GM21447 (cell line): ENCODE measurements at regions not wholly inside any gene's neighbourhood (a gene's known extent, or its start where the extent isn't known, plus 50 kb on each side); places are given as distances from the start of the nearest gene placed in this dataset.

Experiments
- ATAC-seq: cut with Tn5 transposase; IDR thresholded peaks from one replicate; pipeline ENCODE4 v1.9.1; 2021; ENCODE audit not compliant: unreplicated experiment

DNA sequence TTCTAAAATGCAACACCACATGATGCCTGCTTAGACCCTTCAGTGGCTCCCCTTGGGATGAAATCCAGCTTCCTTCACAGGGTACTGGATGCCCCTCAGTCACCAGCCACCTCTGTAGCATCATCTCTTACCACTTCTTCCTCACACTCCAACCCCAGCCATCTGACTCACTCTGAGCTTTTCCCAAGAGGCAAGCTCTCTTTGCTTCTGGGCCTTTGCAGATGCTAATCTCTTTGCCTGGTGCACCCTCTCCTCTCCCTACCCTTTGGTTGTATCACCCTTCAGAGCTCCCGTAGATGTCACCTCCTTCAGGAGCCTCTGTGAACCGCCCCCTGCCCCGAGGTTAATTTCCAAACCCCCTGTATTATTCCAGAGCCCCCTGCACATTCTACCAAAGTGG is 164.8 kb upstream of the ZC3H12A start:
- no peak for ATAC-seq

DNA sequence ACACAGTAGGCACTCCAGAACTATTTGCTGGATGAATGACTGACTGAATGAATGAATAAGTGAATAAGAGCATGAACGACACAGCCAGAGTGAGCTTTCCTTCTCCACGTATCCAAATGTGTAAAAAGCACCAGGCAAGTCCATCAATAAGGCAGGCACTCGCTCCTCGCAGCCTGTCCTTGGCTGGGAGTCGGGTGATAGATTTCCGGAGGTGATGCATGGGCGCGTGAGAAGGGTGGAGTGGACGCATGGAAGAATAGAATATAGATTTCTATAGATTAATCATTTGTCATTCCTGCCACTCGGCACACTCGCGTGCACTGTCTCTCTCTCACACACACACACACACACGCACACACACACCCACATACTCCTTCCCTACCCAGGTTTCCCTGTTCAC is 164.3 kb upstream of the ZC3H12A start:
- ATAC-seq, result no peak

DNA sequence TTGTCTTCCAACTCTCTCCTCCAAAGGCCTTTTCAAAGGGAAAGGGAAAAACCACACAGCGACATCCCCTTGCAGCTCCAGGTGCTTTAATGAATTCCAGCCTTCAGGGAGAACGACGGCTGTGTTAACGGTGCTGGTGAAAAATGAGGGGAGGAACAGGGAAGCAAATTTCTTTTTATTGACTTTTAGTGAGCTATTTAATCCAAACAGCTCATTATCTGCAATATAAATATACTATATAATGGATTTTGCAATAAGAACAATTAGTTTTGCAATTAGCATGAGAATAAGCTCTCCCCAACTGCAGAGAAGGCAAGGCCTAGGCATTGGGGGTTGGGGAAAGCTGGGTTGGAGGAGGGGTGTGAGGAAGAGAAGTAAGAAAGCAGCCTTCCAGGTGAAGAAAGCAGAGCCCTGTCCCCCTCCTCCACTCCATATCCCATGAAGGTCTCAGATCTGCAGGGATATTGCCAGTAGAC is 159.0 kb upstream of the ZC3H12A start:
- ATAC-seq, result no peak

DNA sequence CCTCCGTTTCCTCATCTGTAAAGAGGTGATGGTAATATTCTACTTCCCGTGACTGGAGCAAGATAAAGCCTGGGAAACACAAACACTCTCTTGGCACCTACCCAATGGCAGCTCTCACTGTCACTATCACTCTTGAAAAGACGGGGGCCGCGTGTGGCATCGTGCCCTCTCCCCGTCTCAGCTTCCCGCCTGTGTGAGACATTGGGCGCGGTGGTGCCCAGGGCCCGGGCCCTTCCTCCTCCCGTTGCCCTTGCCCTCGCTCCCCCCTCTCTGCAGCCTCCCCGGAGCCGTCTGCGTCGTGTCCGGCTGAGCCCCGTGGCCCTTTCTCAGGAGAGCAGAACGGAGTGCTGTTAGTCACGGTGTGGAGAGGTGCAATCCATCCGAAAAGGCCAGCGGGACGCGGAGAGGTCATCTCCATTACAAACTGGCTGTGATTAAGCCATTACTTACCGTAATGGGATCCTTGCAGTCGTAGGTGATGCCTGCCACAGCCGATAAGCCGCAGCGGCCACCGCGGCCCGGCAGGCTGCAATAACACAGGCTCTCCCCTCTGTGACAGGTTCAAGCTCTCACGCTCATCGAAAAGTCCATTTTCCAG is 156.4 kb upstream of the ZC3H12A start:
- ATAC-seq, result no peak

DNA sequence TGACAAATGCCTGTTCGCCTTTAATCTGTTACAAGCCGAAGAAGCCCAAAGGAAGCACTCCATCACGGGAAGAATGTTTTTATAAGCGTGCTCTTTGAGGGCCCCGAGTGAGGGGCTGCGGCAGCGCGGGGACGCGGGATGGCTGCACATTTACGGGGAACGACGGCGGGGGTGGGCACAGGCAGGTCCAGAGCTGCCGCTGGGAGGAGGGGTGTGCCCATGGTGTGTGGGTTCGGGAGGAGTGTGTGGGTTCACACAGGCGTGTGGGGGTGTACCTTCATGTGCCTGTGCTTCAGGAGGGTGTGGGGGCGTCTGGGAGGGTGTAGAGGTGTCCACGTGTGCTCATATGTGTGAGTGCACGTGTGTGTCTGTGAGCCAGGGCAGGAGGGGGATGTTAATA is 155.9 kb upstream of the ZC3H12A start:
- ATAC-seq, result no peak

DNA sequence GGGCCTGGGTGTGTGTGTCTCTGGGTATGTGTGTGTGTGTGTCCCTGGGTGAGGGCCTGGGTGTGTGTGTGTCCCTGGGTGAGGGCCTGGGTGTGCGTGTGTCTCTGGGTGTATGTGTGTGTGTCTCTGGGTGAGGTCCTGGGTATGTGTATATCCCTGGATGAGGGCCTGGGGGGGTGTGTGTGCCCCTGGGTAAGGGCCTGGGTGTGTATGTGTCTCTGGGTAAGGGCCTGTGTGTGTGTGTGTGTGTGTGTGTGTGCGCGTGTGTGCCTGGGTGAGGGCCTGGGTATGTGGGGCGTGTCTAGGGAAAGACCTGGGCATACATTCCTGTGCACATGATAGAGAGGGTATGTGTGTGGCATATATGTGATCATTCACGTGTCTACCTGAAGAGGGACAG is 155.1 kb upstream of the ZC3H12A start:
- ATAC-seq, result no peak

DNA sequence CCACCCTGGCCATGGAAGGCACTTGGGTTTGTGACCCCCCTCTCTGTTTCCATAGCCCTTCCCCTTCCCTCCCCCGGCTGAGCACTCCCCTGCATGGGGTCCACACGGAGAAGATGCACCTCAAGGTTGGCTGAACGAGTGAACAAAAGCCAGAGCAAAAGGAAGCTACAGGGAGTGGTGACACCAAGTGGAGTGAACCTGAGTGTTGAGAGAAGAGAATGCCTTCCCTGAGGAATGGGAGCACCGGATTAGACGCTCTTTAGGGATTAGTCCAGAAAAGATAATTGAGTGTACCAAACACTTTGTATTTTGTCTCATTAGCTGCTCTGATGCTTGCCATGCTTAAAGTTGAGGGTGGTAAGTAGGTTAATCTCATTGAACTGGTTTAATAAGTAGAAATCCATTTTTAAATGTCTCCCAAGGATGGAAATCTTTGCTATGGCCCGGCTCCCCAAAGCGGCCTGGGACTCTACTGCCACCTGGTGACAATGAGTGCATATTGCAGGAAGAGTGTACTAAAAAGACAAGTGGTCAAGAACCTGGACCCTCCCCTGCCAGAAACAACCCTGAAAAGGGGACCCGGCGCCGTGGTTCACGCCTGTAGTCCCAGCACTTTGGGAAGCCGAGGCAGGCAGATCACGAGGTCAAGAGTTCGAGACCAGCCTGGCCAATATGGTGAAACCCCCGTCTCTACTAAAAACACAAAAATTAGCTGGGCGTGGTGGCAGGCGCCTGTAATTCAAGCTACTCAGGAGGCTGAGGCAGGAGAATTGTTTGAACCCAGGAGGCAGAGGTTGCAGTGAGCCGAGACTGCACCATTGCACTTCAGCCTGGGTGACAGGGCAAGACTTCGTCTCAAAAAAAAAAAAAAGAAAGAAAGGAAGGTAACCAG is 150.6 kb upstream of the ZC3H12A start:
- ATAC-seq, result no peak

DNA sequence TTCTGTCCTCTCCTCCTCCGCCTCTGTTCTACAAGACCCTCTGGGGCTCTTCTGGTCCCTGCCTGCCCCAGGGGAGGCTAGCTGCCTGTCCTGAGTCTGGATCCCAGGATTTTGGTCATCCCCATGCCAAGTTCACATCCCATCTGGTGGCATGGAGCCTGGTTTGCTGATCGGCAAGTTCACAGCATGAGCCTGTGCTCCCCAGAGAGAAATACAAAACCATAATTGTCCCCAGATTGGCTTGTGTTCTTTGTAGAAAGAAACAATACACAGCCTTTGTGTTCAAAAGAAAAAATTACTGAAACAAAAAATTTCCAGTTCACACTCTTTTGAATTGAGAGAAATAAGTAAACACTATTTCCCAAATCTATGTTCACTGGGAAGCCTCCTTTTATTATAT is 149.4 kb upstream of the ZC3H12A start:
- ATAC-seq, result no peak

DNA sequence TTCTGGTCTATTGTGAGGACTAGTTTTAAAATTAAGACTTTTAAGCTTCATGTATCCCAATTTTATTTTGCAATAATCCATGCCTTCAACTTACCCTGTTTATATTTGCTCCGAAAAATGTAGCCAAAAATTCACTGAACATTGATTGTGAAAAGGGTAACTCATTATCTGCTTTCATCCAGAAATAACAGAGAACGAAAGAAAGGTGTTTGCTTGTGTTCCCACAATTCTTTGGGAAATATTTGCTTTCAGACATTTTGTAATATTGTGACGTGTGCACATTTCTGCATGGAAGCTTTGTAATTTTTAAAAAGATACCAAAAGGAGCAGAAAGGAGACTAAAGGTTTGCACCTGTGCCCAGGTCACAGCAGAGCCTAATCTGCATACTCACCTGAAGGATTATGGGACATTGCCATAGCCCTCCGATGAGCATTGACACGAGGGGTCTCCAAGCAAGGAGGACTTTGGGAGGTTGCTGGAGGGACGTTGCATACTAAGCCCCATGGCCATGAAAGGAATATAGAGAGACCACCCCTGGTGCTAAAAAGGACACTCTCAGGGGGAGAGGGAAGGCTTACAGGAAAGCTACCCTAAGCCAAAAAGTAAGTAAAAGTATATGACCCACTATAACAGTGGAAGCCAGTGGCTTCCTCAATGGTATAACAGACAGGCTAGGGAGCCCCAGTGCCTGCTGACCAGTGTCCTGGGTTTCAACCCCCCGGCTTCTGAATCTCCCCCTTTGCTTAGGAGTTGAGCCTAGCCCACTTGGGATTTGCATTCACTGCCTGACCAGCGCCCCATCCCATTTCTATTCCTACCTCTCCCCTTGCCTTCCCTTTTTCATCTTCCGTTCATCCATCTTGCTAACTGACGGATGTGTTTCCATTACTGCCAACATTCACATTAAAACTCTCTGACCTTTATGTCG is 148.6 kb upstream of the ZC3H12A start:
- no peak for ATAC-seq

DNA sequence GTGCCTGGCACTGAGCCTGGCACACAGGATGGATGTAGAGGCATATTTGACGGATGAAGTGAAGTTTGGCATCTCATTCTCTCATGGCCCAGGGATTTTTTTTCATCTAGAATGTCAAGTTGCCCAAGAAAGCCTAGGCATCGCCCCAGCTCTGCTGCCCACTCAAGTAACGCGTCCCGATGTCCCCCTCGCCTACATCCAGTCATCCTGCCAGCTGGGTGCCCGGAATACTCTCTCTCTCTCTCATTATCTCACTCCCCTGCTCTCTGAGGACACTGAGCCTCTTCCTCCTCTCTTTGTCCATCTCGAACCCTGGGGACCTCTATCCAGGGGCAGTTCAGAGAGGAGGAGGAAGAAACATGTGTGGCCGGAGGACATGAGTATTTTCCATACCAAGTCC is 142.3 kb upstream of the ZC3H12A start:
- ATAC-seq, result no peak

DNA sequence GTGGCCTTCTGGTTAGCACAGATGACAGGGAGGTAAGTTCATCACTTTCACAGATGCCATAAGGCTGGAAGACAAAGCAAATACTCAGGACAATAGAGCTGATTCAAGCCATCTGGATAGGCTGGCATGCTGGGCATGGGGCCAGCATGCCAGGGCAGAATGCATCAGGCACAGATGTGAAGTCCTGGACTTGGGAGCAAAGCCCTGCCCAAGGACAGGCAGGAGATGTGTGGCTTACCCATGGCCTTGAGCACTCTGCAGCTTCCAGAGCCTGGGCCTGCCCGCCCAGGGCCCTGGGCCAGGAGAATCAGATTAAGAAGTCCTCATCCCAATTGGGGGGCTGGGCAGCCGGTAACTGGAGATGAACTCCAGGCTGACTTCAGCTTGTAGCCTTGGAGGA is 135.7 kb upstream of the ZC3H12A start:
- ATAC-seq, result no peak

DNA sequence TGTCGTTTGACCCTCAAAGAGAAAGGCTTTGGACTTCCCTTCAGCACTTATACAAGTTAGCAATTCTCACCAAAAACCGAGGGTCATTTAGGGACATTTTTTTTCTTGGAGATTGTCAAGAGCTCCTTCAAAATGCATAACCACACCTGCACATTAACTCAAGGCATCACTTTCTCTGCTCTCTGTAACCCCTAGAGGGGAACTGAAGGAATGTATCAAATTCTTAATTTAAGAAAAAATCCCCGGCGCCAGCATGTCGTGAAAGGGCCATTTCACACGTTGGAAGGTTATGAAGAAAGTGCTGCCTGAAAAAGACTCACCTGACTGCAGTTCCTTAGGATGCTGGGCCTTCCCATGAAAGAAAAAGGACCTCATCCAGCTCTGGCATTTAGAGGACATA is 131.6 kb upstream of the ZC3H12A start:
- no peak for ATAC-seq

DNA sequence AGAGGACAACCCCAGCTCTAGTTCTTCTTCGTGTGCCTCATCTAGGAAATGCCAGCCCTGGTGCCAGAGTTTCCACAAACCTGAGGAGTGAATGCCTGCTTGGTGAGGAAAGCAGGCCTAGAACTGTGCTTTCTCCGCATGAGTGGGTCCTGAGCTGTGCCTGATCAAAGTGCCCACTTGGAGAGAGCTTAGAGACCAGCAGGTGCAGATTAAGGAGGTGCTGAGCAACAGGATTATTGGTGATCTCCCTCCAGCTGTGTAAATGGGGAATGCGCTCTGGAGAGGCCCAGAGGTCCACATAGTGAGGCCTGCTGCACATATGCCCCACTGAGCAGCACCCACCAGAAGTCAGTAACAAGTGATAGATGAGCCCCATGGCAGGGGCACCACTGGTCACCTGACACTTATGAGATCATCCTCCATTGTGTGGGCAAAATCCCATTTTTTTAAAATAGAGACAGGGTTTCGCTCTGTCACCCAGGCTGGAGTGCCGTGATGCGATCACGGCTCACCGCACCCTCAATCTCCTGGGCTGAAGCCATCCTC is 127.2 kb upstream of the ZC3H12A start:
- ATAC-seq, result no peak

DNA sequence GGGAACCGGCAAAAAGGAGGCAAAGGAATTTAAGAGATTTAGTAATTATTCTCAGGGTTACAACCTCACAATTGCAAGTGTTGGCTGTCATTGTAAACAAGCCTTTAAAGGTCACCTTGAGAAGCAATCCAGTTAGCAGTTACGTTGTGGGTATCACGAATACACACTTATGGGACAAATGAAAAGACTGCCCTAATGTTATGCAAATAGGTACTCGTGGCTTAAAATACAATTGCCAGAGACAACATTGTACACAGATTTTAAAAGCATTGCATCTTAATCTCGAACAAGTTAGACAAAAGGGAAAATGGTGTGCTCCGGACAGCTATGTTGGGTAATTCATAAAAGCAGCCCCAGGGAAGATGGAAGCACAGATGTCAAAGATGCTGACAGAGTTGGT is 120.5 kb upstream of the ZC3H12A start:
- ATAC-seq, result no peak

DNA sequence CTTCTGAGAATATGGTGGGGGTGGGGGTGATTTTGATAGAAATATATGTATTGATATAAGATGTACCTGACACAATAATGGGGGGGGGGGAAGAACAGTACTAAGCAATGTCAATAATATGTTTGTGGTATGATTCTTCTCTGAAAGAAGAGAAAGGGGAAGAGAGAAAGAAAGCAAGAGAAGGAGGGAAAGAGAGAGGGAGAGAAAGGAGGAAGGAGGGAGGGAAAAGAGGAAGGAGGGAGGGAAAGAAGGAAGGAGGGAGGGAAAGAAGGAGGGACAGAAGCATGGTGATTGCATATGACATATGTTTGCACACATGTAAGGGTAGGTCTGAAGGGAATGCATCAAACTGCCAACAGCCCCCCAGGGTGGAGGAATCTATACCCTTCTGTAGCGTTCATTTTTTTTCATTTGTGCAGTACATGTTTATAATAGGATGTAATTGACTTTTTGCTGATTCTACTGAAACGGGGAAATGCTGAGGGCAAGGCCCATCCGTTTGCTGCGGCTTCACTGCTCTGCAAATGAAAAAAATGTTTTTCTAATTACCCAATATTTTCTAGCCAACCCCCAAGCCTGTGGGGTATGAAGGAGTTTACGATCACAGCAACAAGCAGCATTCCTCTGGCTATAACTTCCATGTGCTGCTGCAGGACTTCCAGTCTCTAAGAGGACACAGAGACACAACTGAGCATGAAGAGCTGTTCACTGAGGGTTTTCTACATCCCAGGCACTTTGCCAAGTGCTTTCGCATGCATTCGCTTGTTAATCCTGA is 119.3 kb upstream of the ZC3H12A start:
- ATAC-seq, result no peak

DNA sequence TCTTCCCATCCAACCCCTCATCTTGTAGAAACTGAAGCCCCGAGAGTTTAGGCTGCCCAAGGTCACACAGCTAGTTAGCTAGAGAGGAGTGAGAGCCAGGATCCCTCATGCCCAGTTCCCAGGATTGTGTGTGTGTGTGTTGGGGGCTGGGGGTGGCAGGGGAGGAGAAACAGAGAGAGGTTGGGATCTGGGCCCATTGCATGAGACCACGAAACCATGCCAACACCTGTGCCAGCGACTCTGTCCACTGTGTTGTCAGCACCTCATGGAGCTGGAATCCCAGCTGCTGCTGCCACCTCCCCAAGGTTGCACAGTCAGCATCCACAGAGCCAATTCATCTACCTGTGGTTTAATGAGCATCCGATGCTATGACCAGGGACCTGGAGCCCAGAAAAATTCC is 115.4 kb upstream of the ZC3H12A start:
- ATAC-seq, result no peak

DNA sequence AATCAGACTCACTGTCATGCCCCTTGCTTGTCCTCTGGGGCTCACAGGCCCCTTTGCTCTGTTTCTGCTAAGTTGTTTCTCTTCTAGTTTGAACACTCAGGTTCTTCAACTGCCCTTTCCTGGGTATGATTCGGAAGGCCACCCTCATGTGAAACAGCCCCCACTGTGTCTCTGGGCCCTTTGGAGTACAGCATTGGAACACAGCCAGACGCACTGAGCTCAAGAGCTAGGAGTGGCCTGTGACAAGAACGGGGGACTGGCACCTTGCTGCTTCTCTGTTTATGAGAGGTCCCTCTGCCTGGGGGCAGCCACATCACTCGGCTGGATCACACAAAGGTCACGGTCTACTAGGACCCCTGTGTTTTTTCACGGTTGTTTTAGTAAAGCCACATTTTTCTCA is 114.4 kb upstream of the ZC3H12A start:
- ATAC-seq, result no peak

DNA sequence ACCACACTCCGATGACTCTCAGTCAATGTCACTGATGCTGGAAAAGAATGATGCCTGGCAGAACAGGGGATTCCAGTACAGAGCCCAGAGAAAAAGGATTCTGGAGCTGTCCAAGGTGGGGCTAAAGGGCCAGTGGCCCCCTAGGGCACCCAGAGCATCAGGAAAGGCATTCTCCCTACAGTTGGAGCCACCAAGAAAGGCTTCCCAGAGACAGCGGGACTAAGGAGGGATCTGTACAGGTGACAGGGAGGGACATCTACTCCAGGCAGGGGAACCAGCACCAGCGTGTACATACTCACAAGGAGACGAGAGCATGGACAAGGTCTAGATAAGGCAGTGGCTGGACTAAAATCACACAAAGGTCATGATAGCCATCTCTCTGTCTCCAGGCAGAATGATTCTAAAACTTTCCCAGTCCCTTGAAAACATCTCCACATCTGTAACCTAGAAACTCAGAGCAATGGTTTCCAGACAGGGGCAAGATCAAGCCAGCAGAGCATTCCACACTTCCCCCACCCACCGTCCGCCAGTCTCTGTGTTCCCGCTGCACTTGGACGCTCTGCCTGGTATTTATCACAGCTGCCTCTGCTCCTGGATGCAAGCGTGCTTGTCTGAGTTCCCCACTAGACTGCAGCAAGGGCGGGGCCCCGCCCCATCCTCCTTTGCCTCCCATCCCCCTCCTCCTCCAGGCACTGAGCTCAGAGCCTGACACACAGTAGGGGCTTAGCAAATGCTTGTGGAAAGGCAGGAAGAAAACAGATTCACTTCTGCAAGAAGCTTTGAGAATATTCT is 111.6 kb upstream of the ZC3H12A start:
- no peak for ATAC-seq

DNA sequence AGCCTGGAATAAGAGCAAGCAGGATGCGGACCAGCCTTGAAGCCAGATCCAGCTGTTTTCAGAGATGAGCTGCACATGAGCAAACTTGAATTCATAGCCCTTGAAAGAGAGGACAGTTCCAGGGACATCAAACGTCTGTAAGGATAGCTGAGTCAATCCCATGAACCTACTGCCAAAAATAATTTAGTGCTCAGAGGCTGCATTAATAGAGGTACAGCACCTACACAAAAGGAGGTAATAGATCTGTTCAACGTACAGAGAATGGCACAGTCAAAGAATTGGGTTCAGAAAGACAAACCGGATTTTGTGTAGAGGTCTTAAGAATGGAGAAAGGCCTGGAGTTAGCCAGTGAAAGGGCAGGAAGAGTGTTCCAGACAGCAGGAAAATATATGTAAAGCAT is 110.8 kb upstream of the ZC3H12A start:
- ATAC-seq, result no peak
